ENCODE measurements at regions not wholly inside any gene's neighbourhood (a gene's known extent, or its start where the extent isn't known, plus 50 kb on each side); places are given as distances from the start of the nearest gene placed in this dataset.

DNA sequence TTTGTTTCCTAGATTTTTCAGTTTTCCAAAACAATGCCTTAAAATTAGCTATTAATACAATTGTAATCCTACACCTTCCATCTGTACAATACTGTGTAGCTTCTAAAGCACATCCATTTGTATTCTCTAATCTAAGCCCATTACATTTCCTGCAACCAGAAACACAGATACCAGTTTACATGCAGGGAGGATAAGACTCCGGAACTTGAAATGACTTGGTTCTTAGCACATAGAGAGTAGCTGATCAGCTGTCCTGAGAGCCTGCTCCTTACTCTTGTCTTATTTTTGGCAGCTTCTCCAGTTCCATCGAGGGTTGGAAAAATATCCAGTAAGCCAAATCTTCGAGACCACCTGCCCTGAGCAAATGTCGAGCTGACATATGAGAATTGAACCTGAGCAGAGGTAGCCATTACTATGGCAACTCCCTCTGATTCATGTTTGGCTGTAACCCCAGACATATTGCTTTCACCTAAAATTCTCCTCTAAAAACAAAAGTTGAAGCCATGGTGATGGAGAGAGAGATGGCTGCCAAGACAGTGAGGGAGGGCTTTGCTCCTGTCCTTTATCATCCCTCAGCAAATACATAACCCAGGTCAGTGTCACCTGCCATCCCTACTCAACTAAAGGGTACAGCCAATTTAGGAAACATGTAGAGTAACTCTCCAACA is 542.8 kb downstream of the IRS1 start:
- no peak for DNase-seq

GRCh38 chr2:226256237-226256636 is 543.4 kb downstream of the IRS1 start:
- no peak for DNase-seq

GRCh38 chr2:226251661-226252060 is 548.0 kb downstream of the IRS1 start:
- no peak for DNase-seq

DNA sequence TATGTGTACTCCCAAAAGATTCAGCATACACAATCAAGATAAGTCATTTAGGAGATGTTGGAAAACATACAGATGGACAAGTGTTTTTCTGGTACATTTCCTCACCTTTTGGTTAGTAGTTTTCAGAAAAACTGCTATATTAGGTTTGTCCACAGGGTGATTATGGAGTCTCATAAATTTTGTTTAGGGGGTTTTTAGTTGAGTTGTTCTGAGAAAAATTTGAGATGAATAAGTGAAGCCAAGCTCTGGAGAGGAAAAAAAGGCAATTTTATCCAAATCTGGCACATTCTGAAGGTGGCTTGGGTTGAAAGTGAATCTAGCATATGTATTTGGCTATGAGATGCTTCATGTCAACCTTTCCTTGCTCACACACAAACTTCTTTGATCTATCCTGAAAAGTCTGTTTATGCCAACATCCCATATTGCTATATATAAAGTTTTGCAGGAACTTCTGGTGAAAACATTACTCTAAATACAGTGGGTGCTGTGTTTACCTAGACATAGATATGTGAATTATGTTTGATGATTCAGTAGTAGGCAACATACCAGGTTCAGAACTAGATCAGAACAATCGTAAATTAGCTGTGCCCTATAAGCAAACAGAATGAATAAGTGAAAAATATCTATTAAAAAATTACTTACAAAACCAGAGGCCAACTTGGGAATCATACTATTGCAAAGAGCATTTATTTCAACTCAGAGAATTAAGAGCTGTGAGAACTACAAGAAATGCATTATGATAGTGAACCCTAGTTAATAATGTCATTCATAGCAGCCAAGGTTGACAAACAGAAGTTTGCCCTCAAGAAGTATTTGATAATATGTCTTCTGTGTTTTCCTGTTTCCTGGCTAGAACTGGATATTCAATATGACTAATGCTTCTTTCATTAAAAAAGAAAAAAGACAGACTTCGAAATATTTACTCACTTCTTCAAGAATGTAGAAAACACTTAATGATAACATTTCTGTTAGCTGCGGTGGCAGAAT is 552.0 kb downstream of the IRS1 start:
- no peak for DNase-seq

DNA sequence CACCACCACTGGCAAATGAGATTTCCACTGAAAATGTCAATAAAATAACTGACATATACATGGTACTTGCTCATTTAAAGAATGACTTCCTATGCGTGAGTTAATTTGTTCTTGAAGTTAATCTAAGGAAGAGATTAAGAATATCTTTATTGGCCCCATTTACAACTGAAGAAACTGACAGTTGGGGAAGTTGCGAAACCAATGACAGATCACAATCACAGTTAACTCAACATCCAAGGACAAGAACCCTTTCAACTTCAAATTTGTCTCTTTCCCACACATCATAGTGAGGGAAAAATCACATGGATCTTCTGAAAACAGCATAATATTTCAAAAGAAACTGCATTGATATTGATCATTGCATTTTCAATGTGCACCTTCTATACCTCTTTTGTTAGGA is 565.4 kb downstream of the IRS1 start:
- no peak for DNase-seq

DNA sequence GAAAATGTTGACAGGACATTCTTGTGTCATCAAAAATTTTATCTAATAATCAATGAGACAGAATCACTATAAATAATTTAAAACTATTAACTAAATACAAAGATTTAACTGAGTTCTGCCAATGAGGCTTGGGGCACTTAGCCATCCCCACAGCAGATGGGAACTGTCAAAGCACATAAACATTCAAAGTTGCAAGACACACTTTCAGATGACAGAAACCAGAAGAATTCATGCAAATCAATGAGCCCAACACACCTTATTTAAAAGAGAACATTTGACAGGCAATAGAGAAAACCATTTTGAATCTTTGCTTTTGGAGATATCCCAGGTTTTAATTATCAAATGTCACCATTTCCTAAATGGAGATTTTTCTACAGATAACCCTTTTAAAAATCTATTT is 566.2 kb downstream of the IRS1 start:
- DNase-seq, result no peak

GRCh38 chr2:226228080-226228479 is 571.5 kb downstream of the IRS1 start:
- no peak for DNase-seq

DNA sequence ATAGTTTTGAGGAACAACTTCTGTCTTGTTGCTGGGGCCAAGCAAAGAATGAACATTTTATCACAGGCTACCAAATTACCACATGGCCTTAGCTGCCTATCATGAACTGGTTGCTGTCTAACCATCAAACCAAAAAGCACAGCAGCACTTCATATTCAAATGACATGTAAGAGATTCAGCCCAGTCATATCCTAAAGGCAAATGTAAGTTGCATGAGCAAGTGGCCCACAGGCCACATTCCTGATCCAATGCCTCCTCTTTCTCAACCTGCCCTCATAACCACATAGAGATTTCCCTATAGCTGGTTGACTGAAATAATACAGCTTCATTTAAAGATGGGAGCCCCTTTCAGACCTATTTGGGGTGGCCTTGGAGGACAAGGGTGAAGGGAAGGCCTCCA is 572.3 kb downstream of the IRS1 start:
- DNase-seq, result no peak

GRCh38 chr2:226223704-226224103 is 575.9 kb downstream of the IRS1 start:
- DNase-seq, result no peak

DNA sequence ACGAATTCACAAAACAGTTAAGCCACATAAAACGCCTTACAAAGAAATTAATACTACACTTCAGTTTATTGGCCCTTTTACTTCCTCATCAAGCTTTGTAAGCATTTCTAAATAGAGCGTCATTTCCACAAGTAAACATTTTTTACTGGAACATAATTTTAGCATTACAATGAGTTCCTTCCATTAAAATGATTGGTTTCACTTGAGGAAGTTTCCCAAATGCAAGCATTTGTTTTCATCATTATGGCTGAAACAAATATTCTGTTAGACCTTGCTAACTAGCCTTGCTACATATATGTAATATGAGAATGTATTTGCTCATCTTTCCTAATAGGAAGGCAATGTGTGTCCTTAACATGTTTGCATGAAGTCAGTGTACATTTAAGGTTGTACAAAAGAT is 579.1 kb downstream of the IRS1 start:
- no peak for DNase-seq

GRCh38 chr2:226217191-226217590 is 582.4 kb downstream of the IRS1 start:
- DNase-seq, result no peak

DNA sequence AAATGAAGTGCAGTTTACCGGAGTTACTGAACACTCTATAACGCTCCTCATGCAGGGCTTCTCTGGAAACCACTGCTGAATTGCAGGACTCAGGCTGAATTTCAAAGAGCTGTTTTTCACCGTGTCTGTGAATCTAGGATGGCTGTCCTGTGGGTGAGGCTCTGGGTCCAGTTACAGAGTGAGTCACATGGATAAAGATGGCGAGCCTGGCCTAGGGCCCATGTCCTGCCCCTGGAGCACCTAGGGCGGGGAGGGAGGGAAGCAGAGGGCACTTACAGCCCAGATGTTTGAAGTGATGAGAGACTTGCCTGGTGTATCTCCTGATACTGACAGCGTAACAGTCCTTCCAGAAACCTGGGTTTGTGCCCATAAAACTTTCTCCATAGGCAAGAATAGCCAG is 583.0 kb downstream of the IRS1 start:
- DNase-seq, result no peak

DNA sequence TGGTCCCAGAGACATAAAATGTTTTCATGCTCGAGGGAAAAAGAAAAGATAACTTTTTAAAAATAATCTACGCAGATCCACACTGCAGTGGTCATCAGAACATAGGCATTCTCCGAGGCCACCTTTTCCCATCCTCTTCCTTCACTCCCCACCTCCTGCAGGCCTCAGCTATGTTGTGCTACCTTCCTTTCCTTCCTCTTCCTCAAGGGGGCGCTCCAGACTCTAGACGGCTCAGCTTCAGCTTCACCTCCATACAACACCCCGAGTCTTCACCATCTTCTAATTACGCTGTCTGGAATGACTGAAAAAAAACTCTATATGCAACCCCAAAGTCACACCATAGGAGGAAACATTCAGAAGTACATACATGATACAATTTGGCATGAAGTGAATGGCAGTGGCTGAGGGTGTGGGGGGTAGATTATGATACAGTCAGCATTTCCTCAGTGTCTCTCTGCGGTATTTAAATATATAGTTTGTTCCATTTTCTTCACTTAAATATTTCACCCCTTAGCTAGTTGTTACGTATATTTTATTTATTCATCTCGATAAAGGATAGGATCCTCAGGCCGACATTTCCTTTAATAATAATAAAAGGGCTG is 583.6 kb downstream of the IRS1 start:
- DNase-seq, result no peak

GRCh38 chr2:226213717-226214116 is 585.9 kb downstream of the IRS1 start:
- DNase-seq, result no peak

- DNase-seq, result no peak
Observed at GRCh38 chr2:226211439-226211838, 588.2 kb downstream of the IRS1 start.

- DNase-seq, result no peak
Observed at GRCh38 chr2:226208726-226209125, 590.9 kb downstream of the IRS1 start.

DNA sequence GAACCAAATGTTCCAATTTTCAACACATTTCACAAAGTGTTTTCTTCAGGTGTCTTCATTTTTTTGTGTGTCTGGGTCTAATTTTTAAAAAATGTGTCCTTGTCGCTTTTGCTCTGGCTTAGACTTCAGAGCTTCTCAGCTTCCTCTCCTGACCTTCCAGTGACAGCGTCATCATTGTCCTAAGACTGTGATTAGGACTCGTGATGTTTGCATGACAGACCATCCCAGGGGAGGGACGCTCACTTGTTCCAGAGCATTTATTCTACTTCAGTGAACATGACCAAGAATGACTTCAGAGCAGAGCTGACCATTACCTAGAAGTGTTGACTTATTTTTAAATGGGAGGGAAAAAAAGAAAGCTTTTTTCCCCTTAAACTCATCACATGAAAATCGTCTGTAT is 591.9 kb downstream of the IRS1 start:
- no peak for DNase-seq

DNA sequence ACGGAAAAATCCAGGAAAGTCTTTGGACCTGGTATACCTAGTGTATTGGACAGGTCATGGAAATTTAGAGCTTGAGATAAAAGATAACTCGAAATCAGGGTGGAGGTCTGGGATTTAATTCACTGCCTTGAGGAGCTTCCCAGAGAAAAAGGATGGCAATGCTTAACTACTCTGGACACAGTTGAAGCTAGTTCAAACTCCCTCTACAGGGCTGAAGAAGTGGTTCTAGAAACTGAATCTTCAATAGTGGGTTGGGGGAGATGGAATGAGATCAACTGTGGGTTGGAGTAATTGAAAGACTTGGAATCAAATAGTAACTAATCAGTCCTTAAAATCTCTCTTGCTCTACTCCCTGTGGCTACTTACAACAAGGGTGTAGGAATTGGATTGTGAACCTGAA is 600.1 kb downstream of the IRS1 start:
- DNase-seq, result no peak

DNA sequence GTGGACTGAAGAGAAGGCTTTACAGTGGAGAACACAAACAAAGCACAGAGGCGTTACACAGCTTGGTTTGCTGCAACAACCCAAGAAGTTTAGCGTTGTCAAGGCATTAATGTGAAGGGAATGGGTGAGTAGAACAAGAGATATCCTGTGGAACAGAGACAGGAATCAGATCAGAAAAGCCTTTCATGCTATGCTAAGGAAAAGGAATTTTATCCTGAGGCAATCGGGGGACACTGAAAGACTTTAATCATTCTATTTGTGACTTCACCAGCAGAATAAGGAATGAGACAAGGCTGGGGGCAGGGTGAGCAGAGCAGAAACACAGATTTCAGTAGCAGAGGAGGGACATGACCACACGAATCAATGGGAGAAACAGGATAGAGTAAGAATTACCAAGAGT is 600.7 kb downstream of the IRS1 start:
- DNase-seq, result no peak

- DNase-seq, result no peak
Observed at GRCh38 chr2:226190479-226191252, 609.0 kb downstream of the IRS1 start.

GRCh38 chr2:226189061-226189460 is 610.6 kb downstream of the IRS1 start:
- no peak for DNase-seq

DNA sequence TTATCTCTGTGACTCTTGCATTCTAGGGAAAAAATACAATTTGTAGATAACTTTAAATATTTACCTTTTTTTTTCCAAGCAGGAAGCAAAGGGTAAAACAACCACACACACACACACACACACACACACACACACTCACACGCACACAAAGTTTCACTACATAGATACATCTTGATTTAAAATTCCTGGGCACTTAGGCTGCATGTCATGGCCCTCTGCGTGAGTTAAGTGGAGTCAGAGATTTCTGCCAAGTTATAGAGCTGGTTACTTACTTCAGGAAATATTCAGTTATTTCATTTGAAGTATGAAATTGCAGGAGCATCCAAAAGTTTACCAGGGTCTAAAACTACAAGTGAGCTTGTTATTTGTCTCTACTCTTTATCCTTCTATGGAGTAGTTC is 612.0 kb downstream of the IRS1 start:
- no peak for DNase-seq

- DNase-seq, result no peak
Observed at GRCh38 chr2:226187156-226187555, 612.5 kb downstream of the IRS1 start.
